Calu3 (cell line): ENCODE measurements at regions not wholly inside any gene's neighbourhood (a gene's known extent, or its start where the extent isn't known, plus 50 kb on each side); places are given as distances from the start of the nearest gene placed in this dataset.

Source experiments
- BruUV-seq: library from RNA; stranded (reverse); fragments of 400-500 nt; replicated peaks from 2 replicates; lab custom pipeline; 2021; lab: Mats Ljungman, UMichigan
- CTCF ChIA-PET: fragments of 300-600 bp; sonication (Branson Sonifier 250); formaldehyde crosslinking; loops from one replicate; lab custom pipeline; 2022; ENCODE audit warnings: antibody characterized with exemption; lab: Charles Lee
- DNase-seq: peaks from one replicate; pipeline ENCODE4 v3.0.0; 2022
- H3K27ac Mint-ChIP-seq: one replicate; pipeline ENCODE4 v1.8.0; 2022; ENCODE audit warnings: mixed read lengths; ENCODE audit not compliant: unreplicated experiment
- H3K27me3 Mint-ChIP-seq: one replicate; pipeline ENCODE4 v1.8.0; 2022; ENCODE audit warnings: mixed read lengths; ENCODE audit not compliant: unreplicated experiment
- H3K36me3 Mint-ChIP-seq: one replicate; pipeline ENCODE4 v1.8.0; 2022; ENCODE audit warnings: mild to moderate bottlenecking, moderate library complexity, mixed read lengths; ENCODE audit not compliant: insufficient read depth, unreplicated experiment
- H3K4me1 Mint-ChIP-seq: one replicate; pipeline ENCODE4 v1.8.0; 2022; ENCODE audit warnings: mild to moderate bottlenecking, low read depth, mixed read lengths; ENCODE audit not compliant: unreplicated experiment
- H3K4me3 Mint-ChIP-seq: one replicate; pipeline ENCODE4 v1.8.0; 2022; ENCODE audit warnings: mild to moderate bottlenecking, low read depth, moderate library complexity, mixed read lengths; ENCODE audit not compliant: unreplicated experiment
- H3K9me3 Mint-ChIP-seq: one replicate; pipeline ENCODE4 v1.8.0; 2022; ENCODE audit warnings: low read depth, mixed read lengths; ENCODE audit not compliant: unreplicated experiment
- intact Hi-C: fragments of 100-400 bp; cut with micrococcal nuclease; formaldehyde crosslinking; loops from one replicate; pipeline ENCODE4 v1.10.0; 2022; ENCODE audit not compliant: unreplicated experiment
- TF ChIP-seq, protein P1 (sequence below): fragments of 200-600 bp; IDR thresholded peaks from one replicate; pipeline ENCODE4 v1.8.0; 2022; ENCODE audit warnings: antibody characterized with exemption; ENCODE audit not compliant: unreplicated experiment

DNA sequence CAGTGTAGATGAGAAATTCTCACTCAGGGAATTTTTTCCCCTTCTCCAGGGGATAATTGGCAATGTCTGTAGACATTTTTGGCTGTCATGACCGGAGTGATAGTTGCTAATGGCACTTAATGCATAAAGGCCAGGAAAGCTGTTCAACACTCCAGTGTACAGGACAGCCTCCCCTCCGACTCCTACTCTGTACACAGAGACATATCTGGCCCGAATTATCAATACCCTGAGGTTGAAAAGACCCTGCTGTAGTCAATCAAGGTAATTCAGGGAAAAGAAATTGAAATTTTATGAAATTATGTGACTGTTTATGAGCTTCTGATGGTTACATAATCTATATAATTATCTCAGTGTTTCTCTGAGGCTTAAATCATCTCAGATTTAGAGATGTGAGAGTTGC is 720.7 kb downstream of the OLFM4 start:
- Mint-ChIP-seq H3K4me3 (no peak overlapping the region), H3K27me3 (no peaks in the 10 kb centered on the region), H3K4me1 (no peaks in the 10 kb centered on the region), H3K9me3 (peaks cover 12% of the 10 kb centered on the region), H3K27ac (no peak overlapping the region), H3K36me3 (no peaks in the 10 kb centered on the region)
- no peak for DNase-seq
- TF ChIP-seq, protein P1, sequence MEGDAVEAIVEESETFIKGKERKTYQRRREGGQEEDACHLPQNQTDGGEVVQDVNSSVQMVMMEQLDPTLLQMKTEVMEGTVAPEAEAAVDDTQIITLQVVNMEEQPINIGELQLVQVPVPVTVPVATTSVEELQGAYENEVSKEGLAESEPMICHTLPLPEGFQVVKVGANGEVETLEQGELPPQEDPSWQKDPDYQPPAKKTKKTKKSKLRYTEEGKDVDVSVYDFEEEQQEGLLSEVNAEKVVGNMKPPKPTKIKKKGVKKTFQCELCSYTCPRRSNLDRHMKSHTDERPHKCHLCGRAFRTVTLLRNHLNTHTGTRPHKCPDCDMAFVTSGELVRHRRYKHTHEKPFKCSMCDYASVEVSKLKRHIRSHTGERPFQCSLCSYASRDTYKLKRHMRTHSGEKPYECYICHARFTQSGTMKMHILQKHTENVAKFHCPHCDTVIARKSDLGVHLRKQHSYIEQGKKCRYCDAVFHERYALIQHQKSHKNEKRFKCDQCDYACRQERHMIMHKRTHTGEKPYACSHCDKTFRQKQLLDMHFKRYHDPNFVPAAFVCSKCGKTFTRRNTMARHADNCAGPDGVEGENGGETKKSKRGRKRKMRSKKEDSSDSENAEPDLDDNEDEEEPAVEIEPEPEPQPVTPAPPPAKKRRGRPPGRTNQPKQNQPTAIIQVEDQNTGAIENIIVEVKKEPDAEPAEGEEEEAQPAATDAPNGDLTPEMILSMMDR, result no peak
- BruUV-seq, result no TSS peak
- intact Hi-C loops, result no loop called here
- CTCF ChIA-PET, result no interaction called here

DNA sequence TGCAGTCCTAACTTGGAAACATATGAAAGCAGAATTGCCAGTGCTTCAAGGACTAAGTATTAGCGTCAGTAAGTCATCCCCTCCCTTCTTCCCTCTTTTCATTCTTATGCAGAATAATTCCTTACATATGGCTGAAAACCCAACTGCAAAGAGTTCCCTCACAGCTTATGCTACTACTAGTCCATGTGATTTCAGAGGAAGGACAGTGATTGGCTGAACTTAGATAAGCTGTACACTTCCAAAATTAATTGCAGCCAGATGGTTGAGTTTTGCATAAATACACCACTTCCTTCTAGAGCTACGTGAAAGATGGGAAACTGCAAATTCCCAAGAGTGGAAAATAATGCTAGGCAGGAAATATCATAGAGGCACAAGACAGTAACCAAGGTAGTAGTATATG is 730.4 kb downstream of the OLFM4 start:
- Mint-ChIP-seq H3K27me3 (no peaks in the 10 kb centered on the region), H3K4me3 (no peak overlapping the region), H3K27ac (no peak overlapping the region), H3K9me3 (peaks cover 14% of the 10 kb centered on the region), H3K4me1 (no peaks in the 10 kb centered on the region), H3K36me3 (no peaks in the 10 kb centered on the region)
- CTCF ChIA-PET, result no interaction called here
- TF ChIP-seq, protein P1, result no peak
- BruUV-seq, result no TSS peak
- no peak for DNase-seq
- intact Hi-C loops, result no loop called here

DNA sequence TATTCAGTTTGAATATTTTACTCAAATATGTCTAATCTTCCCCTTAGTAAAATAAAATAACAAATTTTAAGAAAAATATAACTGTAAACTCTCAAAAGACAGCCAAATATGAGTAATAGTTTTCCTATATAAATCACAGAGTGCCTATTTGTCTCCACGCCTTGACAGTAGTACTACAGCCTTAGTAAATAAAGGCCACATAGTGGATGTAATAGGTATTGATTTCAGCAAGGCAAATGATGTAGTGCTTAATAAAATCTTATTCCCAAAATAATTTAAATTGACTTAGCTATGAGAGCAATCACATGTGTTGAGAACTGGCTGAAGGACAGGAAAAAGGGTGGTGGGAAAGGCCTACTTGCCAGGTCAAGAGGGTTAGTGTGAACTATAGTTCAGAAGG is 747.2 kb downstream of the OLFM4 start:
- Mint-ChIP-seq H3K27ac (no peak overlapping the region), H3K27me3 (no peaks in the 10 kb centered on the region), H3K9me3 (peaks cover 9% of the 10 kb centered on the region), H3K36me3 (no peaks in the 10 kb centered on the region), H3K4me3 (no peak overlapping the region), H3K4me1 (no peaks in the 10 kb centered on the region)
- no peak for DNase-seq
- TF ChIP-seq, protein P1, result no peak
- CTCF ChIA-PET, result no interaction called here
- no TSS peak for BruUV-seq
- intact Hi-C loops, result no loop called here

DNA sequence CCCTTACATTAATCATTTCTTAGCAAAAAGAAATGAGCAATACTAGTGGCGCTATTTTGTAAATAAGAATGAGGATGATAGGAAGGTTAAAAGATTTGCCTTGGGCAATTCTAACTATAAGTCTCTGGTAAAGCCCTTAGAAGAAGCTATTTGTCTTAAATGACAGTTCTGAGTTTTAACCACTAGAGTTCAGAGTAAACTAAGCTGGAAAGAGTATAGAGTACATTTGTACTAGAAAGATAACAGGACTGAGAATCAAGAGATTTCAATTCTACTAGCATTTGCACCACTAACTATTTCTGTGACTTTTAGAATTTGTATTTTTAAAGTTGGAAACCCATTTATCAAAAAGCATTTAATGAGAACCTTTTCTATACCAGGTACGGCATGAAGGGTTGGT is 750.3 kb downstream of the OLFM4 start:
- no peaks in the 10 kb centered on the region for H3K4me1 Mint-ChIP-seq
- H3K27me3 Mint-ChIP-seq, result no peaks in the 10 kb centered on the region
- DNase-seq, result no peak
- CTCF ChIA-PET, result no interaction called here
- no peak overlapping the region for H3K27ac Mint-ChIP-seq
- H3K9me3 Mint-ChIP-seq, result peaks cover 3% of the 10 kb centered on the region
- no peak overlapping the region for H3K4me3 Mint-ChIP-seq
- TF ChIP-seq, protein P1, result no peak
- no TSS peak for BruUV-seq
- H3K36me3 Mint-ChIP-seq, result no peaks in the 10 kb centered on the region
- intact Hi-C loops, result no loop called here
